NB4 (cell line): ENCODE measurements at regions not wholly inside any gene's neighbourhood (a gene's known extent, or its start where the extent isn't known, plus 50 kb on each side); places are given as distances from the start of the nearest gene placed in this dataset.

ENCODE experiments used
- DNase-seq: peaks from one replicate; pipeline ENCODE4 v3.0.0; 2010; ENCODE audit warnings: low read depth
- H3K4me3 ChIP-seq: one replicate; pipeline ENCODE4 v1.5.1; 2011; ENCODE audit warnings: mild to moderate bottlenecking, low read depth, low read length, moderate library complexity
- CTCF ChIP-seq: IDR thresholded peaks from one replicate; pipeline ENCODE4 v1.5.1; 2012; ENCODE audit warnings: low read depth, low read length
- MAX ChIP-seq: IDR thresholded peaks from 2 replicates; pipeline ENCODE4 v1.6.1; 2011; ENCODE audit warnings: low read depth, low read length
- MYC ChIP-seq: IDR thresholded peaks from 2 replicates; pipeline ENCODE4 v1.6.1; 2011; ENCODE audit warnings: low read depth, low read length
- POLR2A ChIP-seq: IDR thresholded peaks from 2 replicates; pipeline ENCODE4 v1.6.1; 2011; ENCODE audit warnings: mild to moderate bottlenecking; ENCODE audit not compliant: insufficient read length; ENCODE audit errors: extremely low read depth

GRCh38 chr5:97488126-97488668, 305.1 kb upstream of the RIOK2 start:
- H3K4me3 ChIP-seq = no peak overlapping the region
- DNase-seq = no peak
- no peak for TF ChIP-seq MYC
- TF ChIP-seq POLR2A = no peak
- no peak for TF ChIP-seq CTCF
- no peak for TF ChIP-seq MAX

- no peak overlapping the region for H3K4me3 ChIP-seq
- no peak for DNase-seq
- TF ChIP-seq POLR2A (no peak), MYC (no peak), CTCF (no peak), MAX (no peak)
Observed at GRCh38 chr5:97489010-97489840, 306.2 kb upstream of the RIOK2 start.

- H3K4me3 ChIP-seq = no peak overlapping the region
Observed at GRCh38 chr5:97494465-97494864, 311.4 kb upstream of the RIOK2 start.

GRCh38 chr5:97495301-97495700, 312.3 kb upstream of the RIOK2 start:
- H3K4me3 ChIP-seq = no peak overlapping the region
- TF ChIP-seq POLR2A = no peak
- no peak for TF ChIP-seq MYC
- no peak for TF ChIP-seq MAX
- TF ChIP-seq CTCF = no peak
- no peak for DNase-seq

More at GRCh38 chr5:97494465-97494864, 311.4 kb upstream of the RIOK2 start:
- DNase-seq = no peak
- TF ChIP-seq MAX (no peak), MYC (no peak), POLR2A (no peak), CTCF (no peak)

GRCh38 chr5:97496037-97496436, 313.0 kb upstream of the RIOK2 start:
- TF ChIP-seq CTCF (no peak), POLR2A (no peak), MAX (no peak), MYC (no peak)
- no peak overlapping the region for H3K4me3 ChIP-seq
- DNase-seq = no peak
